DOHH2 (cell line): ENCODE measurements at regions not wholly inside any gene's neighbourhood (a gene's known extent, or its start where the extent isn't known, plus 50 kb on each side); places are given as distances from the start of the nearest gene placed in this dataset.

Experiments
- CTCF ChIP-seq: fragments of 200-600 bp; sonication (generic); IDR thresholded peaks from one replicate; pipeline ENCODE4 v1.5.1; 2014; ENCODE audit warnings: antibody characterized with exemption, mild to moderate bottlenecking, low read depth, low read length; ENCODE audit not compliant: poor library complexity, severe bottlenecking
- EZH2phosphoT487 ChIP-seq: fragments of 200-600 bp; sonication (generic); IDR thresholded peaks from 2 replicates; pipeline ENCODE4 v1.6.1; 2017; ENCODE audit warnings: borderline replicate concordance, mild to moderate bottlenecking, antibody characterized with exemption, low read length, moderate library complexity, mixed read lengths

- TF ChIP-seq EZH2phosphoT487 = no peak
- TF ChIP-seq CTCF = no peak
These were observed 126.4 kb upstream of the RAI14 start for GRCh38 chr5:34529581-34530331.
